GM18508 (cell line): ENCODE measurements at regions not wholly inside any gene's neighbourhood (a gene's known extent, or its start where the extent isn't known, plus 50 kb on each side); places are given as distances from the start of the nearest gene placed in this dataset.
A peak's percentile ranks its signal among the peaks of the same experiment; 100 is the strongest.

Experiments
- ATAC-seq: cut with Tn5 transposase; IDR thresholded peaks from one replicate; pipeline ENCODE4 v1.9.1; 2021; ENCODE audit warnings: moderate number of reproducible peaks; ENCODE audit not compliant: insufficient read depth, unreplicated experiment

GRCh38 chr17:52368886-52369285 is 210.4 kb upstream of the CA10 start:
- ATAC-seq, result no peak

- ATAC-seq, result no peak
Observed at GRCh38 chr17:52357854-52358253, 199.3 kb upstream of the CA10 start.

GRCh38 chr17:52336796-52337195 is 178.3 kb upstream of the CA10 start:
- no peak for ATAC-seq

- peak; percentile 77 for ATAC-seq
Observed at GRCh38 chr17:52306314-52306713, 147.8 kb upstream of the CA10 start.

GRCh38 chr17:52298881-52299280 is 140.4 kb upstream of the CA10 start:
- no peak for ATAC-seq

- ATAC-seq, result no peak
Observed at GRCh38 chr17:52297230-52298010, 138.9 kb upstream of the CA10 start.

- ATAC-seq, result no peak
Observed at GRCh38 chr17:52294301-52294700, 135.8 kb upstream of the CA10 start.

- no peak for ATAC-seq
Observed at GRCh38 chr17:52287611-52288010, 129.1 kb upstream of the CA10 start.

GRCh38 chr17:52283872-52284271 is 125.4 kb upstream of the CA10 start:
- ATAC-seq, result no peak

GRCh38 chr17:52276381-52277008 is 118.0 kb upstream of the CA10 start:
- no peak for ATAC-seq

GRCh38 chr17:52271781-52272180 is 113.3 kb upstream of the CA10 start:
- ATAC-seq, result no peak

GRCh38 chr17:52255347-52255746 is 96.8 kb upstream of the CA10 start:
- ATAC-seq, result no peak

- no peak for ATAC-seq
Observed at GRCh38 chr17:52244689-52245088, 86.2 kb upstream of the CA10 start.

- no peak for ATAC-seq
Observed at GRCh38 chr17:52242268-52242667, 83.8 kb upstream of the CA10 start.

- no peak for ATAC-seq
Observed at GRCh38 chr17:52237151-52237550, 78.6 kb upstream of the CA10 start.

GRCh38 chr17:52235516-52235915 is 77.0 kb upstream of the CA10 start:
- no peak for ATAC-seq

GRCh38 chr17:52233632-52234031 is 75.1 kb upstream of the CA10 start:
- ATAC-seq, result no peak

- no peak for ATAC-seq
Observed at GRCh38 chr17:52233176-52233575, 74.7 kb upstream of the CA10 start.

- ATAC-seq, result no peak
Observed at GRCh38 chr17:52228823-52229222, 70.3 kb upstream of the CA10 start.

GRCh38 chr17:52227926-52228325 is 69.4 kb upstream of the CA10 start:
- no peak for ATAC-seq

- ATAC-seq, result no peak
Observed at GRCh38 chr17:52213451-52213850, 54.9 kb upstream of the CA10 start.

GRCh38 chr17:52212851-52213250 is 54.3 kb upstream of the CA10 start:
- no peak for ATAC-seq
